Calu3 (cell line): ENCODE measurements at regions not wholly inside any gene's neighbourhood (a gene's known extent, or its start where the extent isn't known, plus 50 kb on each side); places are given as distances from the start of the nearest gene placed in this dataset.

Experiments used
- BruUV-seq: library from RNA; stranded (reverse); fragments of 400-500 nt; replicated peaks from 2 replicates; lab custom pipeline; 2021; lab: Mats Ljungman, UMichigan
- CTCF ChIA-PET: fragments of 300-600 bp; sonication (Branson Sonifier 250); formaldehyde crosslinking; loops from one replicate; lab custom pipeline; 2022; ENCODE audit warnings: antibody characterized with exemption; lab: Charles Lee
- DNase-seq: peaks from one replicate; pipeline ENCODE4 v3.0.0; 2022
- H3K27ac Mint-ChIP-seq: one replicate; pipeline ENCODE4 v1.8.0; 2022; ENCODE audit warnings: mixed read lengths; ENCODE audit not compliant: unreplicated experiment
- H3K27me3 Mint-ChIP-seq: one replicate; pipeline ENCODE4 v1.8.0; 2022; ENCODE audit warnings: mixed read lengths; ENCODE audit not compliant: unreplicated experiment
- H3K36me3 Mint-ChIP-seq: one replicate; pipeline ENCODE4 v1.8.0; 2022; ENCODE audit warnings: mild to moderate bottlenecking, moderate library complexity, mixed read lengths; ENCODE audit not compliant: insufficient read depth, unreplicated experiment
- H3K4me1 Mint-ChIP-seq: one replicate; pipeline ENCODE4 v1.8.0; 2022; ENCODE audit warnings: mild to moderate bottlenecking, low read depth, mixed read lengths; ENCODE audit not compliant: unreplicated experiment
- H3K4me3 Mint-ChIP-seq: one replicate; pipeline ENCODE4 v1.8.0; 2022; ENCODE audit warnings: mild to moderate bottlenecking, low read depth, moderate library complexity, mixed read lengths; ENCODE audit not compliant: unreplicated experiment
- H3K9me3 Mint-ChIP-seq: one replicate; pipeline ENCODE4 v1.8.0; 2022; ENCODE audit warnings: low read depth, mixed read lengths; ENCODE audit not compliant: unreplicated experiment
- intact Hi-C: fragments of 100-400 bp; cut with micrococcal nuclease; formaldehyde crosslinking; loops from one replicate; pipeline ENCODE4 v1.10.0; 2022; ENCODE audit not compliant: unreplicated experiment
- TF ChIP-seq, protein P1 (sequence below): fragments of 200-600 bp; IDR thresholded peaks from one replicate; pipeline ENCODE4 v1.8.0; 2022; ENCODE audit warnings: antibody characterized with exemption; ENCODE audit not compliant: unreplicated experiment

DNA sequence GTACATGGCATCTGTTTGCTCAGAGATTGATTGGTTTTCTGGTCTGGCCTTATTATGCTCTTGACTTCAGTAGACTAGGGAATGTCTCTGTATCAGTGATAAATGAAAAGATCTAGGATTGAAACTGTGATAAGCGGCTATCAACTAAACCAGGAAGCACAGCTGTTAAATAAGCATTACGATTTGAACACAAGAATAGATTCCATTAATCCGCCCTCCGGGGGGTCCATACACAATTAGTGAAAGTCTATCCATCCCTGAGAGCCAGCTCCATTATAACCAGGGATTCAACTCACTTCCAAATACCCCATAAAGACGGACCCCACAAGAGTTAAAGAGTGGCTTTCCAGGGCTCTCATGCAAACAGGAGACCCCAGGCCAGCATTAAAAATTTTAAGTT lies 279.0 kb downstream of the GRIN2B start:
- no TSS peak for BruUV-seq
- H3K4me3 Mint-ChIP-seq = no peak overlapping the region
- no peak for DNase-seq
- CTCF ChIA-PET = no interaction called here
- TF ChIP-seq, protein P1, sequence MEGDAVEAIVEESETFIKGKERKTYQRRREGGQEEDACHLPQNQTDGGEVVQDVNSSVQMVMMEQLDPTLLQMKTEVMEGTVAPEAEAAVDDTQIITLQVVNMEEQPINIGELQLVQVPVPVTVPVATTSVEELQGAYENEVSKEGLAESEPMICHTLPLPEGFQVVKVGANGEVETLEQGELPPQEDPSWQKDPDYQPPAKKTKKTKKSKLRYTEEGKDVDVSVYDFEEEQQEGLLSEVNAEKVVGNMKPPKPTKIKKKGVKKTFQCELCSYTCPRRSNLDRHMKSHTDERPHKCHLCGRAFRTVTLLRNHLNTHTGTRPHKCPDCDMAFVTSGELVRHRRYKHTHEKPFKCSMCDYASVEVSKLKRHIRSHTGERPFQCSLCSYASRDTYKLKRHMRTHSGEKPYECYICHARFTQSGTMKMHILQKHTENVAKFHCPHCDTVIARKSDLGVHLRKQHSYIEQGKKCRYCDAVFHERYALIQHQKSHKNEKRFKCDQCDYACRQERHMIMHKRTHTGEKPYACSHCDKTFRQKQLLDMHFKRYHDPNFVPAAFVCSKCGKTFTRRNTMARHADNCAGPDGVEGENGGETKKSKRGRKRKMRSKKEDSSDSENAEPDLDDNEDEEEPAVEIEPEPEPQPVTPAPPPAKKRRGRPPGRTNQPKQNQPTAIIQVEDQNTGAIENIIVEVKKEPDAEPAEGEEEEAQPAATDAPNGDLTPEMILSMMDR = no peak
- intact Hi-C loops = no loop called here
- peaks cover 63% of the 10 kb centered on the region for H3K27me3 Mint-ChIP-seq
- no peaks in the 10 kb centered on the region for H3K9me3 Mint-ChIP-seq
- no peaks in the 10 kb centered on the region for H3K36me3 Mint-ChIP-seq
- H3K4me1 Mint-ChIP-seq = no peaks in the 10 kb centered on the region
- no peak overlapping the region for H3K27ac Mint-ChIP-seq

DNA sequence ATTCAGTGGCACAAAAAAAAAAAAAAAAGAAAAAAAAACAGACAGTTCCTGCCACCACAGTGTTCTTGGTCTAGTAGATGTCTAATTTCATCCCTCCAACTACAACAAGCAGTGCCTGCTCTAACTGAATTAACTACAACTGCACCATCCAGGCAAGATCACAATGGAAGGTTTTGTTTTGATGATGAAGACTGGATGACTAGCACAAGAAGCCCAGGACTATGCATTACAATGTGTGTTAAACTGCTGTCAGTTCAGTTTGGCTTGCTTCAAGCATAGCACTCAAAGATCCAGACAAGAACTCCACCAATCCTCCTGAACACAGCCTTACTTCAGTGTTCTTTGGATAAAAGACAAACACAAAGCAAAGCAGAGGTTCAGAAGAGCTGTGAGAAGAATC lies 279.9 kb downstream of the GRIN2B start:
- peaks cover 63% of the 10 kb centered on the region for H3K27me3 Mint-ChIP-seq
- intact Hi-C loops = no loop called here
- no peak overlapping the region for H3K4me3 Mint-ChIP-seq
- TF ChIP-seq, protein P1 = no peak
- no peaks in the 10 kb centered on the region for H3K36me3 Mint-ChIP-seq
- H3K4me1 Mint-ChIP-seq = no peaks in the 10 kb centered on the region
- H3K9me3 Mint-ChIP-seq = no peaks in the 10 kb centered on the region
- CTCF ChIA-PET = no interaction called here
- DNase-seq = no peak
- H3K27ac Mint-ChIP-seq = no peak overlapping the region
- no TSS peak for BruUV-seq

DNA sequence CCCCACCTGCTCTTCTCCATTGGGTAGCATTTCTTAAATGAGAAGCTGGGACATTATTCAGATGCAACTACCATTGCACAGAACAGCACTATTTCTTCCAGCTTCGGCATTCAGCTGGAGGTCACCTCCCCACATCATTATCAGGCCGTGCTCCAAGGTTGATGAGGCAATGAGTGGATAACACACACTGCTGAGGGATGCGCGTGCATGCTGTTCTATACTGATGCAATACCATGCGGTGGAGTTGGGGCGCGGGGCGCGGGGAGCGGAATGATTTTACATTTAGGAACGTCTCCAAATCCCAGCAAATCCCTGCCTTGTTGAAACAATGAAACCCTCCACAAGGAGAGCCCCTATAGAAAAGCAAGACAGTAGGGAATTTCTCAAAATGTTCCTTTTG lies 283.4 kb downstream of the GRIN2B start:
- TF ChIP-seq, protein P1 = no peak
- BruUV-seq = no TSS peak
- peaks cover 48% of the 10 kb centered on the region for H3K27me3 Mint-ChIP-seq
- intact Hi-C loops = no loop called here
- no peaks in the 10 kb centered on the region for H3K4me1 Mint-ChIP-seq
- CTCF ChIA-PET = no interaction called here
- no peak overlapping the region for H3K4me3 Mint-ChIP-seq
- no peaks in the 10 kb centered on the region for H3K9me3 Mint-ChIP-seq
- DNase-seq = no peak
- H3K36me3 Mint-ChIP-seq = no peaks in the 10 kb centered on the region
- no peak overlapping the region for H3K27ac Mint-ChIP-seq

DNA sequence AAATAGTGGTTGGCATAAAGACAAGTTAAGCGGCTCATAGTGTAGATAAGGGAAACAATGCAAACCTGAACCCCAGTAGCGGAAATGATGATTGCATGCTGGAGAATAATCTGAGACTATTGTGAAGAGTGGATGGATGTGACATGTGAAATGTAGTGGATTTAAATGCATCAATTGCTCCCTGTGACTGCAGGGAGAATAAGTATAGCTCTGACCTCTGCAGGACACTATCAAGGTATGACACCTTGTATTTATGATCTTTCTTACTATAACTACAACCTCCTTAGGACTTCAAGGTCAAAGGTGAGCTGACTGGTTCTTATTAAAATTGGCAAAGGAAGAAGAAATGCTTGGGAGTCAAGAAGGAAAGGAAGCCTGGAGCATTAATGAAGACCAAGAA lies 285.6 kb downstream of the GRIN2B start:
- TF ChIP-seq, protein P1 = no peak

DNA sequence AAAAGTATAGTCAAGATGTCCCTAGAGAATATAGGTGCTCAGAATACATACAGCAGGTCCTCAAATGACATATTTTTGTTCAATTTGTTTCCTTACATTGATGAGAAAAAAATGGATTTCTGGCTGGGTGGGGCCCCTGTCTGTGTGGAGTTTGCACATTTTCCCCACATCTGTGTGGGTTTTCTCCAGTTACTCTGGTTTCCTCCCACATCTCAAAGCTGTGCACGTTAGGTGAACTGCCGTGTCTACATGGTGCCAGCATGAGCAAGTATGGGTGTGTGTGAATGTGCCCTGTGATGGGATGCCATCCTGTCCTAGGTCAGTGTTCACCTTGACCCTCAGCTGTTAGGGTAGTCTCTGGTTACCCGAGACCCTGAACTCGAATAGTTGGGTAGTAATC lies 289.1 kb downstream of the GRIN2B start:
- TF ChIP-seq, protein P1 = no peak
- no peak overlapping the region for H3K27ac Mint-ChIP-seq
- no peaks in the 10 kb centered on the region for H3K36me3 Mint-ChIP-seq
- H3K4me3 Mint-ChIP-seq = no peak overlapping the region
- peaks cover 61% of the 10 kb centered on the region for H3K27me3 Mint-ChIP-seq
- H3K9me3 Mint-ChIP-seq = peaks cover 2% of the 10 kb centered on the region
- no TSS peak for BruUV-seq
- no peak for DNase-seq
- intact Hi-C loops = no loop called here
- no peaks in the 10 kb centered on the region for H3K4me1 Mint-ChIP-seq
- CTCF ChIA-PET = interaction anchor here (0.7 kb wide), 1 partner anchor 330 kb away, joined by 5 read pairs; no protein-coding TSS in a partner anchor

More for the DNA sequence above, 285.6 kb downstream of the GRIN2B start:
- no TSS peak for BruUV-seq
- H3K27me3 Mint-ChIP-seq = peaks cover 51% of the 10 kb centered on the region
- no peaks in the 10 kb centered on the region for H3K4me1 Mint-ChIP-seq
- H3K9me3 Mint-ChIP-seq = no peaks in the 10 kb centered on the region
- H3K27ac Mint-ChIP-seq = no peak overlapping the region
- CTCF ChIA-PET = no interaction called here
- DNase-seq = no peak
- H3K36me3 Mint-ChIP-seq = no peaks in the 10 kb centered on the region
- intact Hi-C loops = no loop called here
- no peak overlapping the region for H3K4me3 Mint-ChIP-seq
